ENCODE measurements at regions not wholly inside any gene's neighbourhood (a gene's known extent, or its start where the extent isn't known, plus 50 kb on each side); places are given as distances from the start of the nearest gene placed in this dataset.

GRCh38 chr1:61012341-61012761 lies 70.0 kb upstream of the NFIA start:
- no peak overlapping the region for H3K27ac ChIP-seq (ENCODE audit: low read depth, low read length)
- no peak overlapping the region for H2BK20ac ChIP-seq (ENCODE audit: low read length)
- no peaks in the 10 kb centered on the region; the same call in 1 of the 2 replicates for H3K23me2 ChIP-seq (ENCODE audit: low read depth, low read length)
- H3K23ac ChIP-seq (ENCODE audit: insufficient read length), result no peak overlapping the region
- H3K36me3 ChIP-seq (ENCODE audit: control insufficient read depth in 2 of 4, insufficient read depth in 4 of 4, low read length in 3 of 4), result no peaks in the 10 kb centered on the region
- no peaks in the 10 kb centered on the region for H4K20me1 ChIP-seq (replicated peaks in 1 of 2; ENCODE audit: control insufficient read depth in 1 of 2, insufficient read depth in 2 of 2, low read length in 2 of 2)
- ChIA-PET CTCF (ENCODE audit: partially characterized antibody) (interaction anchor here (1.0 to 2.6 kb wide), 3 partner anchors 31 to 1042 kb away, joined by 3 to 9 read pairs (median 8); no protein-coding TSS in a partner anchor), POLR2A (ENCODE audit: partially characterized antibody) (no interaction called here)
- H2BK120ac ChIP-seq (replicated peaks; ENCODE audit: low read depth, low read length), result no peak overlapping the region
- FAIRE-seq, result no peak
- H3K4ac ChIP-seq (replicated peaks; ENCODE audit: insufficient read length, low read depth, low read length), result no peak overlapping the region
- no peak overlapping the region for H2AFZ ChIP-seq (ENCODE audit: low read length)
- no peak overlapping the region for H3K56ac ChIP-seq (replicated peaks; ENCODE audit: insufficient read length, low read depth, low read length)
- no peak overlapping the region for H4K5ac ChIP-seq (ENCODE audit: insufficient read length, low read depth, low read length)
- no peaks in the 10 kb centered on the region for H3K9me3 ChIP-seq (ENCODE audit: insufficient read depth in 2 of 2, low read depth in 1 of 2, low read length in 1 of 2)
- WGBS, 2 experiments (ENCODE audit: extremely low coverage in 1 of 2, insufficient coverage in 1 of 2, insufficient read length in 1 of 2, insufficient replicate concordance in 2 of 2, low coverage in 1 of 2, low lambda C conversion rate in 2 of 2, missing lambda C conversion rate in 1 of 2), result 80% methylated on average over 2 of the region's 2 CpGs; no CpG with 5 or more reads in 1 of the 2 experiments
- H3K27me3 ChIP-seq (replicated peaks in 1 of 4; ENCODE audit: control insufficient read depth in 3 of 4, extremely low read depth in 1 of 4, insufficient read depth in 3 of 4, low read length in 3 of 4), result no peaks in the 10 kb centered on the region
- H3K4me3 ChIP-seq (ENCODE audit: extremely low read depth in 1 of 4, insufficient read depth in 2 of 4, low read depth in 3 of 4, low read length in 4 of 4), result no peak overlapping the region
- no peaks in the 10 kb centered on the region for H3K79me1 ChIP-seq (ENCODE audit: low read depth, low read length)
- H2BK5ac ChIP-seq (ENCODE audit: low read depth, low read length), result no peak overlapping the region
- no peak overlapping the region; the same call in 1 of the 2 replicates for H2BK12ac ChIP-seq (ENCODE audit: low read depth, low read length)
- H4K8ac ChIP-seq (ENCODE audit: extremely low read depth, insufficient read depth, low read length), result no peak overlapping the region
- no peak overlapping the region for H2AK5ac ChIP-seq (ENCODE audit: low read depth, low read length)
- no peak overlapping the region for H3K14ac ChIP-seq (ENCODE audit: insufficient read length)
- H3K4me1 ChIP-seq (replicated peaks in 1 of 4; ENCODE audit: control insufficient read depth in 3 of 4, insufficient read depth in 4 of 4, low read length in 3 of 4), result peaks cover 0 to 11% (median 4%) of the 10 kb centered on the region in 4 experiments; a peak in 2 of 7 replicates
- no peak overlapping the region for H3K18ac ChIP-seq (ENCODE audit: extremely low read depth, low read length)
- DNase-seq (ENCODE audit: low read depth in 1 of 2, low spot score in 2 of 2), result no peak
- H2BK15ac ChIP-seq (ENCODE audit: low read length), result no peak overlapping the region
- H3K9ac ChIP-seq (replicated peaks in 1 of 4; ENCODE audit: extremely low read depth in 1 of 4, low read depth in 3 of 4, low read length in 3 of 4), result no peak overlapping the region
- TF ChIP-seq TAF7 (optimal IDR thresholded peaks at IDR 0.05; ENCODE audit: borderline replicate concordance, low read depth, low read length), result no peak
- no peak for TF ChIP-seq EZH2 (IDR thresholded peaks at IDR 0.05; ENCODE audit: low read depth, low read length, severe bottlenecking)
- no peak for TF ChIP-seq CBX8 (IDR thresholded peaks at IDR 0.05; ENCODE audit: borderline replicate concordance, low read depth, low read length)
- TF ChIP-seq, protein P1, sequence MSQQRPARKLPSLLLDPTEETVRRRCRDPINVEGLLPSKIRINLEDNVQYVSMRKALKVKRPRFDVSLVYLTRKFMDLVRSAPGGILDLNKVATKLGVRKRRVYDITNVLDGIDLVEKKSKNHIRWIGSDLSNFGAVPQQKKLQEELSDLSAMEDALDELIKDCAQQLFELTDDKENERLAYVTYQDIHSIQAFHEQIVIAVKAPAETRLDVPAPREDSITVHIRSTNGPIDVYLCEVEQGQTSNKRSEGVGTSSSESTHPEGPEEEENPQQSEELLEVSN (IDR thresholded peaks at IDR 0.05), result no peak
- TF ChIP-seq KDM4A (IDR thresholded peaks at IDR 0.05; ENCODE audit: low read depth, low read length, severe bottlenecking), result no peak
- no peak for TF ChIP-seq NRF1 (IDR thresholded peaks at IDR 0.05; ENCODE audit: low read depth, low read length)
- TF ChIP-seq, protein P2, sequence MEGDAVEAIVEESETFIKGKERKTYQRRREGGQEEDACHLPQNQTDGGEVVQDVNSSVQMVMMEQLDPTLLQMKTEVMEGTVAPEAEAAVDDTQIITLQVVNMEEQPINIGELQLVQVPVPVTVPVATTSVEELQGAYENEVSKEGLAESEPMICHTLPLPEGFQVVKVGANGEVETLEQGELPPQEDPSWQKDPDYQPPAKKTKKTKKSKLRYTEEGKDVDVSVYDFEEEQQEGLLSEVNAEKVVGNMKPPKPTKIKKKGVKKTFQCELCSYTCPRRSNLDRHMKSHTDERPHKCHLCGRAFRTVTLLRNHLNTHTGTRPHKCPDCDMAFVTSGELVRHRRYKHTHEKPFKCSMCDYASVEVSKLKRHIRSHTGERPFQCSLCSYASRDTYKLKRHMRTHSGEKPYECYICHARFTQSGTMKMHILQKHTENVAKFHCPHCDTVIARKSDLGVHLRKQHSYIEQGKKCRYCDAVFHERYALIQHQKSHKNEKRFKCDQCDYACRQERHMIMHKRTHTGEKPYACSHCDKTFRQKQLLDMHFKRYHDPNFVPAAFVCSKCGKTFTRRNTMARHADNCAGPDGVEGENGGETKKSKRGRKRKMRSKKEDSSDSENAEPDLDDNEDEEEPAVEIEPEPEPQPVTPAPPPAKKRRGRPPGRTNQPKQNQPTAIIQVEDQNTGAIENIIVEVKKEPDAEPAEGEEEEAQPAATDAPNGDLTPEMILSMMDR (IDR thresholded peaks at IDR 0.05; ENCODE audit: control extremely low read depth in 1 of 3, insufficient read depth in 1 of 3, low read depth in 1 of 3, low read length in 3 of 3), result no peak
- no peak overlapping the region for H4K91ac ChIP-seq (replicated peaks; ENCODE audit: insufficient read length, low read length)
- no peak overlapping the region for H3K4me2 ChIP-seq (ENCODE audit: insufficient read depth in 1 of 2, low read depth in 2 of 2, low read length in 2 of 2)
- no peaks in the 10 kb centered on the region for H3K79me2 ChIP-seq (ENCODE audit: control insufficient read depth in 1 of 2, insufficient read depth in 2 of 2, low read length in 2 of 2)
